Esophagus squamous epithelium (tissue), 5 donors: ENCODE measurements at regions not wholly inside any gene's neighbourhood (a gene's known extent, or its start where the extent isn't known, plus 50 kb on each side); places are given as distances from the start of the nearest gene placed in this dataset.

Experiments
- DNase-seq: peaks from one replicate; lab custom pipeline; 2025; lab: John Stamatoyannopoulos, UW
- H3K27ac ChIP-seq, 4 donors: fragments of 200-600 bp; sonication (generic); one replicate each; pipeline ENCODE4 v1.5.1; 2016 to 2019; ENCODE audit warnings: mild to moderate bottlenecking in 1 of 4
- H3K27me3 ChIP-seq, 4 donors: fragments of 200-600 bp; sonication (generic); 1 replicate in 3 of 4; 2 replicates in 1 of 4; pipeline versions ENCODE4 v1.5.1 to v1.6.0; 2017 to 2021; ENCODE audit warnings: antibody characterized with exemption in 1 of 4
- H3K36me3 ChIP-seq, 3 donors: fragments of 200-600 bp; sonication (generic); one replicate each; pipeline ENCODE4 v1.5.1; 2016 to 2019
- H3K4me1 ChIP-seq, 3 donors: fragments of 200-600 bp; sonication (generic); one replicate each; pipeline ENCODE4 v1.5.1; 2017 to 2019
- H3K4me3 ChIP-seq, 4 donors: fragments of 200-600 bp; sonication (generic); 1 replicate in 3 of 4; 2 replicates in 1 of 4; pipeline ENCODE4 v1.5.1; 2016 to 2019; ENCODE audit warnings: mild to moderate bottlenecking in 2 of 4, moderate library complexity in 1 of 4
- H3K9me3 ChIP-seq, 3 donors: fragments of 200-600 bp; sonication (generic); one replicate each; pipeline ENCODE4 v1.5.1; 2016 to 2019
- POLR2A ChIP-seq, 4 donors: fragments of 450-650 bp; IDR thresholded peaks; one replicate each; pipeline ENCODE4 v1.6.1; 2017; ENCODE audit warnings: antibody characterized with exemption in 4 of 4, mild to moderate bottlenecking in 4 of 4, moderate library complexity in 3 of 4
- WGBS, 2 donors: methylation state at CpG; one replicate each; pipeline ENCODE4 v1.1.5; 2018; 5-methylcytosine and 5-hydroxymethylcytosine counted together
- intact Hi-C: fragments of 100-400 bp; cut with DNase I; formaldehyde crosslinking; loops from one replicate; pipeline ENCODE4 v1.15.0; 2022
- TF ChIP-seq, protein P1 (sequence below), 6 experiments: fragments of 450-650 bp in 4 of 6; fragments of 200-600 bp in 2 of 6; sonication (generic) in 2 of 6; IDR thresholded peaks; one replicate each; pipeline ENCODE4 v1.5.1; 2016 to 2019; ENCODE audit warnings: antibody characterized with exemption in 6 of 6, mild to moderate bottlenecking in 4 of 6, moderate library complexity in 4 of 6
- donor health status: DM: yes; HTN: yes; CAD: no.

- Histone ChIP-seq H3K27ac (no peak overlapping the region), H3K27me3 (no peaks in the 10 kb centered on the region), H3K4me1 (no peaks in the 10 kb centered on the region), H3K4me3 (no peak overlapping the region), H3K9me3 (no peaks in the 10 kb centered on the region), H3K36me3 (no peaks in the 10 kb centered on the region)
- no peak for DNase-seq
- TF ChIP-seq, protein P1, sequence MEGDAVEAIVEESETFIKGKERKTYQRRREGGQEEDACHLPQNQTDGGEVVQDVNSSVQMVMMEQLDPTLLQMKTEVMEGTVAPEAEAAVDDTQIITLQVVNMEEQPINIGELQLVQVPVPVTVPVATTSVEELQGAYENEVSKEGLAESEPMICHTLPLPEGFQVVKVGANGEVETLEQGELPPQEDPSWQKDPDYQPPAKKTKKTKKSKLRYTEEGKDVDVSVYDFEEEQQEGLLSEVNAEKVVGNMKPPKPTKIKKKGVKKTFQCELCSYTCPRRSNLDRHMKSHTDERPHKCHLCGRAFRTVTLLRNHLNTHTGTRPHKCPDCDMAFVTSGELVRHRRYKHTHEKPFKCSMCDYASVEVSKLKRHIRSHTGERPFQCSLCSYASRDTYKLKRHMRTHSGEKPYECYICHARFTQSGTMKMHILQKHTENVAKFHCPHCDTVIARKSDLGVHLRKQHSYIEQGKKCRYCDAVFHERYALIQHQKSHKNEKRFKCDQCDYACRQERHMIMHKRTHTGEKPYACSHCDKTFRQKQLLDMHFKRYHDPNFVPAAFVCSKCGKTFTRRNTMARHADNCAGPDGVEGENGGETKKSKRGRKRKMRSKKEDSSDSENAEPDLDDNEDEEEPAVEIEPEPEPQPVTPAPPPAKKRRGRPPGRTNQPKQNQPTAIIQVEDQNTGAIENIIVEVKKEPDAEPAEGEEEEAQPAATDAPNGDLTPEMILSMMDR (IDR thresholded peaks at IDR 0.05) = peak in 1 of 6 experiments; percentile 9
- TF ChIP-seq POLR2A (IDR thresholded peaks at IDR 0.05) = no peak
- WGBS, 2 donors = 83 to 97% methylated on average over 4 of the region's 4 CpGs
- intact Hi-C loops = no loop called here
Observed at GRCh38 chrX:8010105-8010504, 82.9 kb upstream of the PNPLA4 start.

GRCh38 chrX:8005678-8006347, 78.6 kb upstream of the PNPLA4 start:
- intact Hi-C loops = no loop called here
- Histone ChIP-seq H3K27ac (no peak overlapping the region), H3K4me3 (no peak overlapping the region), H3K27me3 (no peaks in the 10 kb centered on the region), H3K9me3 (no peaks in the 10 kb centered on the region), H3K4me1 (no peaks in the 10 kb centered on the region), H3K36me3 (no peaks in the 10 kb centered on the region)
- TF ChIP-seq, protein P1 (IDR thresholded peaks at IDR 0.05) = no peak
- no peak for TF ChIP-seq POLR2A (IDR thresholded peaks at IDR 0.05)
- DNase-seq = no peak
- WGBS, 2 donors = 56 to 61% methylated on average over 2 of the region's 2 CpGs

GRCh38 chrX:8003147-8003883, 76.1 kb upstream of the PNPLA4 start:
- intact Hi-C loops = no loop called here
- 80 to 100% methylated on average over 1 to 3 of the region's 29 CpGs for WGBS, 2 donors
- no peak for DNase-seq
- Histone ChIP-seq H3K27ac (no peak overlapping the region), H3K9me3 (no peaks in the 10 kb centered on the region), H3K27me3 (no peaks in the 10 kb centered on the region), H3K4me1 (no peaks in the 10 kb centered on the region), H3K4me3 (no peak overlapping the region), H3K36me3 (no peaks in the 10 kb centered on the region)
- TF ChIP-seq POLR2A (IDR thresholded peaks at IDR 0.05) = no peak
- TF ChIP-seq, protein P1 (IDR thresholded peaks at IDR 0.05) = no peak

- no peak for DNase-seq
- Histone ChIP-seq H3K4me1 (no peaks in the 10 kb centered on the region), H3K27me3 (no peaks in the 10 kb centered on the region), H3K36me3 (no peaks in the 10 kb centered on the region), H3K9me3 (no peaks in the 10 kb centered on the region), H3K4me3 (no peak overlapping the region), H3K27ac (no peak overlapping the region)
- intact Hi-C loops = loop anchor here (5.0 kb wide), 1 partner anchor 740 kb away; no protein-coding TSS in a partner anchor
- TF ChIP-seq POLR2A (IDR thresholded peaks at IDR 0.05) = no peak
- TF ChIP-seq, protein P1 (IDR thresholded peaks at IDR 0.05) = no peak
Observed at GRCh38 chrX:7996851-7997250, 69.6 kb upstream of the PNPLA4 start.

DNA sequence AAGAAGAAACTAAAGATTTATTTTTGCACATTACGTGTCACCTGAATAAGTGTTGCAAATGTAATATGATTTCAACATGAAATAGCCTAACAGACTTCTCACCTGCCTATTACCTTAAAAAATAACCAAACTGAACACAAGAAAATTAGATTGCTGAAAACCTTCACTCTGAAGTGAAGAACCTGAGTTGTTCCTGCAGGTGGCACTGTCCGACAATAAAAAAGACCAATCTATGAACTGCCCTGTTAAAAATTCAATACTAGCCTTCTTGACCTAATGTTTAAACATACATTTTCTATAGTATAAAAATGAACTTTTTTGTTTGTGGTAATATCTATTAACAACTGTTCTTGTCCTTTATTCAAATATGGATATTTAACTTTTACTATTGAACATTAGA, 69.2 kb upstream of the PNPLA4 start:
- H3K4me1 ChIP-seq = no peaks in the 10 kb centered on the region
- no peaks in the 10 kb centered on the region for H3K9me3 ChIP-seq
- 16 to 25% methylated on average over 2 of the region's 2 CpGs for WGBS, 2 donors
- H3K36me3 ChIP-seq = no peaks in the 10 kb centered on the region
- intact Hi-C loops = loop anchor here (5.0 kb wide), 1 partner anchor 741 kb away; no protein-coding TSS in a partner anchor
- TF ChIP-seq POLR2A (IDR thresholded peaks at IDR 0.05) = no peak
- TF ChIP-seq, protein P1 (IDR thresholded peaks at IDR 0.05) = peak in 5 of 6 experiments; percentile 52 to 57 (median 53)
- no peaks in the 10 kb centered on the region for H3K27me3 ChIP-seq
- no peak overlapping the region for H3K27ac ChIP-seq
- DNase-seq = no peak
- H3K4me3 ChIP-seq = no peak overlapping the region
